GM19467 (cell line): ENCODE measurements at regions not wholly inside any gene's neighbourhood (a gene's known extent, or its start where the extent isn't known, plus 50 kb on each side); places are given as distances from the start of the nearest gene placed in this dataset.

Source experiments
- ATAC-seq: cut with Tn5 transposase; IDR thresholded peaks from one replicate; pipeline ENCODE4 v1.9.1; 2021; ENCODE audit warnings: mild to moderate bottlenecking, moderate library complexity; ENCODE audit not compliant: unreplicated experiment

GRCh38 chr2:128623776-128624761, 305.4 kb upstream of the HS6ST1 start:
- peak; percentile 68 for ATAC-seq

- ATAC-seq: no peak
These were observed 306.3 kb upstream of the HS6ST1 start for GRCh38 chr2:128624956-128625355.

GRCh38 chr2:128625421-128625820, 306.8 kb upstream of the HS6ST1 start:
- no peak for ATAC-seq

- ATAC-seq: no peak
These were observed 307.5 kb upstream of the HS6ST1 start for GRCh38 chr2:128625963-128626759.

GRCh38 chr2:128626760-128627511, 308.3 kb upstream of the HS6ST1 start:
- no peak for ATAC-seq

- no peak for ATAC-seq
These were observed 309.5 kb upstream of the HS6ST1 start for GRCh38 chr2:128628206-128628605.

- no peak for ATAC-seq
These were observed 310.3 kb upstream of the HS6ST1 start for GRCh38 chr2:128628996-128629395.

- no peak for ATAC-seq
These were observed 312.5 kb upstream of the HS6ST1 start for GRCh38 chr2:128630974-128631697.

GRCh38 chr2:128631698-128632500, 313.2 kb upstream of the HS6ST1 start:
- ATAC-seq: no peak

- no peak for ATAC-seq
These were observed 313.8 kb upstream of the HS6ST1 start for GRCh38 chr2:128632501-128632800.

- ATAC-seq: no peak
These were observed 314.8 kb upstream of the HS6ST1 start for GRCh38 chr2:128633501-128633900.

- no peak for ATAC-seq
These were observed 316.8 kb upstream of the HS6ST1 start for GRCh38 chr2:128635361-128635900.

GRCh38 chr2:128636802-128637147, 318.1 kb upstream of the HS6ST1 start:
- ATAC-seq: no peak

GRCh38 chr2:128637481-128638155, 318.9 kb upstream of the HS6ST1 start:
- no peak for ATAC-seq

GRCh38 chr2:128638341-128639119, 319.9 kb upstream of the HS6ST1 start:
- ATAC-seq: no peak

GRCh38 chr2:128639120-128639477, 320.4 kb upstream of the HS6ST1 start:
- no peak for ATAC-seq

GRCh38 chr2:128639693-128640092, 321.0 kb upstream of the HS6ST1 start:
- ATAC-seq: no peak

GRCh38 chr2:128640166-128640844, 321.6 kb upstream of the HS6ST1 start:
- no peak for ATAC-seq
